ENCODE measurements at regions not wholly inside any gene's neighbourhood (a gene's known extent, or its start where the extent isn't known, plus 50 kb on each side); places are given as distances from the start of the nearest gene placed in this dataset.

DNA sequence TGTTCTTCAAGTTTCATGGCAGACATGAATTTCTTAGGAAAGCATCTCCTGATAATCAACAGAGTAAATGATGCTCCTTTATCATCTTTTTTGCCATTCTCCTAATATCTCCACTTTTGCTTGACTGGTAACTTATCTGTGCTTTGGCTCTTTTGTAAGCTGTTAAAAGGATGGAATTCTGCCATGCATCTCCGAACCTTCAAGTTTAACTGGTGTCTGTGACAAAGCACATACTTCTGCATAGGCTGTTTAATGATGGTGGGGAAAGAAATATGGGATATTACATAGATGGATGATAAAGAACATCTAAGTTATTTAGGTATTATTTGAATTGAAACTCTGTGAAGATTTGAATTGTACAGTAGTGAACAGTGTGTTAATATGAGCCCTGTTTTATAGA, 866.9 kb upstream of the SLITRK1 start:
- no peak for DNase-seq (ENCODE audit: low read depth)

DNA sequence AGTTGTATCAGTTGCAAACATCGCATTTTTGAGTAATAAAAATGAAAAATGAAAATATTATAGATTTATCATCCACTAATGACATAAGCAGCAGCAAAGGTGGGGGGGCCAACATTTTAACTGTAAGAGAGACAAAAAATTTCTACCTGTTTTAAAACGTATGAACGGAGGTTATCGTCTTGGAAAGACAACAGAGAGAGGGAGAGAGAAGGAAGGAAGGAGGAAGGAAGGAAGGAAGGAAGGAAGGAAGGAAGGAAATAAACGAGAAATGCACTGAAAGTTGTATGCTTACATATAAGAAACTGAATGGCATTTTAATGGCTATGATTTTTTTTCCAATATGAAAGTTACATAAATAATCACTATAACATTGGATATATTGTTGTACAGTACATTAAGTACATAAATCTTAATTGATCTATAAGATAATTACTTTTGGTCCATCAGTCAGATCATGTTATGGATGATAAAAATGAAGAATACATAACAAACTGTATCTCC, 862.8 kb upstream of the SLITRK1 start:
- DNase-seq (ENCODE audit: low read depth), result no peak

GRCh38 chr13:84744203-84744602, 861.9 kb upstream of the SLITRK1 start:
- DNase-seq (ENCODE audit: low read depth), result no peak

DNA sequence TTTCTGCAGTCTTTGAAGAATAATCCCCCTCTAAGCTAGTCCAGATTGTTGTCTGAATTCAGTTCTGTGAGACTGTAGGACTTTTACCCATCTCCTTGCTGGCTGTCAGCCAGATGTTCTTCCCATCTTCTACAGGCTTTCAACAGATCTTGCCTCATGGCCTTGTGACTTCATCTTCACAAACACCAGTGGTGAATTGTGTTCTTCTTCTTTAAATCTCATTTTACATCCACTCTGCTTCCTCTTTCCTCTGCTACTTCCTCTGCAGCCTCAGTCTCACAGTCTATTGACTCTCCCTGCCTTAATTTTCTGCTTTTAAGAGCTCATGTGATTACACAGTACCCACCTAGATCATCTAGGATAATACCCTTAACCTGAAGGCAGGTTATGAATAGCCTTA, 859.0 kb upstream of the SLITRK1 start:
- DNase-seq (ENCODE audit: low read depth), result no peak

DNA sequence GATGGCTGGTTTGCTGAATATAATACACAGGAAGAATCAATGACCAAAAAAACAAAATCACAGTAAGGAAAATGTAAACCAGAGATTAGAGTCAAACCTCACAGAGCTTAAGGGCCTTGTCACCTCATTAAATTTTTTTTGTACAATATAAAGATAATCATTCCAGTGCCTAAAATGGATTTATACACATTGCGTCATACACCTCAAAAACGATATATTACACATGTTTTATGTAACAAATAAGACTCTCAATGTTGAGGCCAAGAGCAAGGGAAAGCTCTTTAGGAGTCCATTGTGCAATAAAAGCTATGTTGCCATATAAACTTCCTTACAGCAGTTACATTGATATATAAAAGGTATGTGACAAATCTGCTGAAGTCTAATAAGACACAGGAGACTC, 856.7 kb upstream of the SLITRK1 start:
- DNase-seq (ENCODE audit: low read depth), result no peak

DNA sequence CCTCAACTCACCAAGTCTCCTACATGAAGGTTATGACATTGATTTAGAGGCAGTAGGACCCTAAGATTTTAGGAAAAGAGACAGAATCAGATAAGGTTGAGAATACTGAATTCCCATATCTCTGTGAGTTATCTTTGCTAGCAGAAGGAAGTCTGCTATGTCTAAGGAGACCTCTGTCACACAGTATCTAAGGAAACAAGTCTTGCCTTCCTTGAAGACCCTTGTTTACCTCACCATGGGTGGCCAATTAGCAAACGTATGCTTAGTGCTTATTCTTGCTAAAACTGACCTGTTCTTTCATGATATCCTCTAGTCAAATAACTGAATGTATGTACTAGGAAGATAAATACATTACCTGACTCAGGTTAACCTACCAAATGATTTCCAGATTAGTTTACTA, 855.4 kb upstream of the SLITRK1 start:
- no peak for DNase-seq (ENCODE audit: low read depth)

GRCh38 chr13:84730376-84730775, 848.1 kb upstream of the SLITRK1 start:
- no peak for DNase-seq (ENCODE audit: low read depth)

DNA sequence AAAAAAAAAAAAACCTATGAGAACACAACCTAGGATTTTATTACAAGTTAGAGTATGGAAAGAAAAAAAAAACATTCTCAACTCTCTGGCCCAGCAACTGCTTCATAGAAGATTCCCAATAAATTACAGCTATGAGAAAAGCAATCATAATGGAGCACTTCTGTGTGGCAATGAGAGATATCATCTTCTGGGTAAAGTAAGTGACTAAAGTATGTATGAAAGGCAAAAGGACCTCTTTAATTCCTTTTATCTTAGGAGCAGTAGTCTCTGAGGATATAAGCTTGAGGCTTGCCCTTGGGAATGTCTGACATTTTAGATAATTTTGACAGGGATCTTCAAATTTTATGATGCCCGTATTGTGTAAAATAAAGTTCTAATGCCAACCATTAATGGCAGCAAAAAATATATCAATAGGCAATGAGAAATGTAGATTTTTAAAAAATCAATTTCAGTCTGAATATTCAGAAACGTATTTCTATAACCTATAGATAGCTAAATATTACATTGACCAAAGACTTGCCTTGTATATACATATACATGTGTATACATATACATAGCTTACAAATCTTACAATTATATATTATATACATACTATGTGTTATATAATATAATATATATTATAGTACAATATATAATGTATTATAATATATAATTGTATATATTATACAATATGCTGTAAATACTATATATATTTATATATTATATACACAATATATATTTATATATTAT, 823.9 kb upstream of the SLITRK1 start:
- DNase-seq (ENCODE audit: low read depth), result no peak

DNA sequence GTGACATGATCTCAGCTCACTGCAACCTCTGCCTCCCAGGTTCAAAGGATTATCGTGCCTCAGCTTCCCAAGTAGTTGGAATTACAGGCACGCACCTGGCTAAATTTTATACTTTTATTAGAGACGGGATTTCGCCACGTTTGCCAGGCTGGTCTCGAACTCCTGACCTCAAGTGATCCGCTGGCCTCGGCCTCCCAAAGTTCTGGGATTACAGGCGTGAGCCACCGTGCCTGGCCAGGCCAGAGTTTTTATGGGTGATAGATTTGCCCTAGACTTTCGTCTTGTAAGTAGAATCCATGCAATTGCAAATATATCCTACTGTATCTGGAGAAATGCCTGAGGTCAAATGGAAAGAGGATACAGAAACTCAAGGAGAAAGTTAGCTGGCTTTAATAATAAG, 819.9 kb upstream of the SLITRK1 start:
- no peak for DNase-seq (ENCODE audit: low read depth)

DNA sequence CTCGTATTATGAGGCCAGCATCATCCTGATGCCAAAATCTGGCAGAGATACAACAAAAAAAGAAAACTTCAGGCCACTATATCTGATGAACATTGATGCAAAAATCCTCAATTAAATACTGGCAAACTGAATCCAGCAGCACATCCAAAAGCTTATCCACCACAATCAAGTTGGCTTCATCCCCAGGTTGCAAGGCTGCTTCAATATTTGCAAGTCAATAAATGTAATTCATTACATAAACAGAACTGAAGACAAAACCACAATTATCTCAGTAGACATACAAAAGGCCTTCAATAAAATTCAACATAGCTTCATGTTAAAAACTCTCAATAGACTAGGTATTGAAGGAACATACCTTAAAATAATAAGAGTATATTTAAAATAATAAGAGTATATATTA, 815.3 kb upstream of the SLITRK1 start:
- peak; percentile 1 for DNase-seq (ENCODE audit: low read depth)

DNA sequence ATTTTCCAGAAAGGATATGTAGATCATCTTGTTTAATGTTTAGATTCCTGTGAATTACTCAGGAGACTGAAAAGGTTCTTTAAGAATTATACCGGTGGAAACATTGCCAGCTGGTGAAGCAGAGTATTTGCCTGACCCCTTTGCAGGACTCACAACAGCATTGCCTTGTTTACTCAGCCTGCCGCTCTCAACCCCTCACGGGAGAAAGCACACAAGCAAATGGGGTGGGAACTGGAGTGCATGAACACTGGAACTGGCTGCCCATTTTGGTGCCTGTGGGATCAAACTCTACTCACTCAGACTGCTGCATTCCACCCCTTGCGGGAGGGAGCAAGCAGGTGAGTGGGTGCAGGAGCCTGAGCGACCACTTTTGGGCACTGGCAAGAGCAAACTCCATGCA, 804.7 kb upstream of the SLITRK1 start:
- no peak for DNase-seq (ENCODE audit: low read depth)

- no peak for DNase-seq (ENCODE audit: low read depth)
Observed at GRCh38 chr13:84686458-84686857, 804.2 kb upstream of the SLITRK1 start.

DNA sequence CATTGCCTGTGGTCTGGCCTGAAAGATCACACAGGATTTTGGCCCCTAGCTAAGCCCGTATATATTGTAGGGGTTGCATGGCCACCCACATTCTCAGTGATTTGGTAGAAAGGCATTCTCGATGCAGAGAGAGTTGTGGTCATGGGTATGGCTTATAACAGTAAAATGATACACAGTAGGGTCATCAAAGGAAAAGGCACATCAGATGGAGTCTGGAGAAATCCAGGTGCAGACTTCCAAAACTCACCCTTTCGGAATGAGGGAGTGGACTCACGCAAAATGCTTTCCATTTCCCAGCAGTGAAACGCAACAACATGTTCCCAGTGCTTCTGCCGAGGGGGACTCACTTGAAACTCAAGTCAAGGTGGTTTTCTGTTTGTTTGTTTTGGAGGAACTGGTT, 802.5 kb upstream of the SLITRK1 start:
- no peak for DNase-seq (ENCODE audit: low read depth)

DNA sequence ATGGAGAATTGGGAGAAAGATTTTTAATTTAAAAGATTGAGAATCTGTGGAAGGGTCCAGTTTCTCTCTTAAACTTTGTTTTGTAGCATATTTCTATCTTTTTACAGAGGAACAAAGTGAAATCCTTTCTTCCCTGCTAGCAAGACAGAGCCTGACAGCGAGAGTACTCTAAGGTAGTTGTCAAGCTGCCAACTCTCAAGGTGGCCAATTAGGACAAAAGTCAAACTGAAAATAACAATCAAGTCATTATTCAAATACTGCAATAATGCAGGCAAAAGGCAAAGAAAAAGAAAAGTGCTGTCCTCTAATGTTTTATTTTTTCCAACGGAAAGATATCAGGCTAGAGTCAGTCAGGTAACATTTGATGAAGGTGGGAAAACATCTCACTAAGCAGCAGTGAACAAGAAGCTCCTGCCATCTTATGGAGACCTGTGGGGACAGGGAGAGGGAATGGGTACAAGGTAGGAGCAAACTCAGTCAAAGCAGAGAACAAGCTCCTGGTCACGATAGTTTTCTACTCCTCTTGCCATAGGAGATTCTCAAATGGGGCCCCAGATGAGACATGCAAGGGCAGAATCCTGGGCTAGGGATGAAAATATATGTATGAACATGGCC, 801.9 kb upstream of the SLITRK1 start:
- no peak for DNase-seq (ENCODE audit: low read depth)

- DNase-seq (ENCODE audit: low read depth), result no peak
Observed at GRCh38 chr13:84683448-84683847, 801.2 kb upstream of the SLITRK1 start.

DNA sequence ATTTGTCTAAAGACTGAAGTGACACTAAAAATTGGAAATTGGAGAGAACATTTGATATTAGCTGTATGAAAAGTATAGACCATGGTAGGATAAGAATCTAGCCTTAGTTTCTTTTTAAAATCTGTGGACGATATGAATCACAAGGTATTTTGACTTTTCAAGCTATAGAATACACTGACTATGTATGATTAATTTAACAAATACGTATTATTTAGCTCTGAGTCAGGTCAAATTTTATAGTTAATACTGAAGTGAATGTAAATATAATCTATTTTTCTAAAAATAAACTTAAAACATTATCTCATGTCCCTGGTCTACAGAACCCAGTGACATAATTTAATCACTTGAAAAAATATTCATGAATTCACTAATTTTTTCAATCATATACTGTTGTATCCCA, 795.6 kb upstream of the SLITRK1 start:
- DNase-seq (ENCODE audit: low read depth), result no peak

GRCh38 chr13:84672616-84673015, 790.3 kb upstream of the SLITRK1 start:
- DNase-seq (ENCODE audit: low read depth), result no peak

GRCh38 chr13:84670245-84670644, 788.0 kb upstream of the SLITRK1 start:
- no peak for DNase-seq (ENCODE audit: low read depth)

DNA sequence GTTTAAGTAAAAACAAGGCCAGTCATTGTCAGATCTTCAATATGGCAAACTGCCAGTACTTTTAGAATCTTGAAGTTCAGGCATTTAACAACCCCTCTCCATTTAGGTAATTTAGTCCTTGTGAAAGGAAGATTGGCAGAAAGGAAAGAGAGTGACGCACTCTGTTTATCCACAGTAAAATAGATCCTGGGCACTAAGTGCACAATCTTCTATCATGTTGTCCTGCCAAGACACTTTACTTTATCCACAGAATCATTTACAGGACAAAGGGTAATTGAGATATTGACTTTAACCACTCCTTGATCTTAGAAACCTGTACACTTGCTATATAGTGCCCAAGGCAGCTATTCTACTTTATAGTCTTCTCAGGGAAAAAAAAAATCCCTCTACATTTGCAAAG, 786.4 kb upstream of the SLITRK1 start:
- no peak for DNase-seq (ENCODE audit: low read depth)

DNA sequence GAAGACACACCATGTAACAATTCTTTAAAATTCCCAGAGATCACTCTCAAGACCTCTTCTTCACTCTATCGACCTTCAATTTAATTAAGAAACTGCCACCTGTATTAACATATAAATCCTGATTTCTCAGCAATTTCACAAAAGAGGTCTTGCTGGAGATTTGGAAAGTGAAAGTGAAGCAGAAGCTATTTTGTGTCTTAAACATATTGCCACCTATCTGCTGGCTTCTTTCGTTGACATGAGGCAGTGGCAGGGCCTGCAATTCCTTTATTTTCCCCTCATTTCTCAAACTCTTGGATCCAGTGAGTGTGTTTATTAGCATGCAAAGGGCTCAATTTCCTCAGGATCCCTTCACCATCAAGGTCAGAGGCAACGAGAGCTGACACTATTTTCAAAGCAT, 780.2 kb upstream of the SLITRK1 start:
- DNase-seq (ENCODE audit: low read depth), result no peak

- DNase-seq (ENCODE audit: low read depth), result peak; percentile 21
Observed at GRCh38 chr13:84661718-84662117, 779.4 kb upstream of the SLITRK1 start.

DNA sequence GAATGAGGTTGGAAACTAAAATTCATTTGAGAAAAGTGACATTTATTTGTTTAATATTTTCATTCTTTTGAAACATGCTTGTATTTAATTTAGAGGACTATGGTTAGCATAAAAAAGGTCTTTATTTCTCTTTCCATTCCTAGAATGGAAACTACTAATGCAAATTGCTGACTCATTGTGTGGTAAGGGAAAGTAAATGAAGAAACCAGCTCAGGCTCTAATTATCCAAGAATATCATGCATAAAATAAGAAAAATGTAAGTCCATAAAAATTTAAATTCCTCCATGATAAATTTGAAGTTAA, 777.0 kb upstream of the SLITRK1 start:
- DNase-seq (ENCODE audit: low read depth), result peak; percentile 58

- DNase-seq (ENCODE audit: low read depth), result no peak
Observed at GRCh38 chr13:84658491-84659358, 776.5 kb upstream of the SLITRK1 start.
